ENCODE measurements at regions not wholly inside any gene's neighbourhood (a gene's known extent, or its start where the extent isn't known, plus 50 kb on each side); places are given as distances from the start of the nearest gene placed in this dataset.

DNA sequence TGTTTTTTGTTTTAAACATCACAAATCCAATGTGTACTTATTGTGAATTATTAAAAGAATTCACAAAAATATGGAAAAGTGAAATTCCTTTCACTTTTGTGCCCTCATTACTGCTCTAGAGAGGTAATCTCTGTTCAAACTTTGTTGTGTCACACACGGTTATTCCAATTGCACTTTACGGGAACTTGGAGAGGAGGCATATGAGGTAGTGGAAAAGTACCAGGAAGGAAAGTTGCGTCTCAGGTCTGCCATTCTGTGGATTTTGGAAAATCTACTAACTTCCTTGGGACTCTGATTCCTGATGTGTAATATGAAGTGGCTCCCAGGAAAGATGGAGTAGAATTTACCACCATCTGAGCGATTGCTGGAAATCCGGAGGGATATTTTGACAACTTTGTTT lies 90.9 kb upstream of the DCN start:
- no peaks in the 10 kb centered on the region for H3K4me1 Mint-ChIP-seq (ENCODE audit: low read depth, unreplicated experiment)
- DNase-seq, result no peak
- TF ChIP-seq, protein P1, sequence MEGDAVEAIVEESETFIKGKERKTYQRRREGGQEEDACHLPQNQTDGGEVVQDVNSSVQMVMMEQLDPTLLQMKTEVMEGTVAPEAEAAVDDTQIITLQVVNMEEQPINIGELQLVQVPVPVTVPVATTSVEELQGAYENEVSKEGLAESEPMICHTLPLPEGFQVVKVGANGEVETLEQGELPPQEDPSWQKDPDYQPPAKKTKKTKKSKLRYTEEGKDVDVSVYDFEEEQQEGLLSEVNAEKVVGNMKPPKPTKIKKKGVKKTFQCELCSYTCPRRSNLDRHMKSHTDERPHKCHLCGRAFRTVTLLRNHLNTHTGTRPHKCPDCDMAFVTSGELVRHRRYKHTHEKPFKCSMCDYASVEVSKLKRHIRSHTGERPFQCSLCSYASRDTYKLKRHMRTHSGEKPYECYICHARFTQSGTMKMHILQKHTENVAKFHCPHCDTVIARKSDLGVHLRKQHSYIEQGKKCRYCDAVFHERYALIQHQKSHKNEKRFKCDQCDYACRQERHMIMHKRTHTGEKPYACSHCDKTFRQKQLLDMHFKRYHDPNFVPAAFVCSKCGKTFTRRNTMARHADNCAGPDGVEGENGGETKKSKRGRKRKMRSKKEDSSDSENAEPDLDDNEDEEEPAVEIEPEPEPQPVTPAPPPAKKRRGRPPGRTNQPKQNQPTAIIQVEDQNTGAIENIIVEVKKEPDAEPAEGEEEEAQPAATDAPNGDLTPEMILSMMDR (IDR thresholded peaks at IDR 0.05; ENCODE audit: insufficient read depth in 1 of 2, low read depth in 1 of 2, low read length in 1 of 2, severe bottlenecking in 1 of 2, unreplicated experiment in 1 of 2), result no peak
- Histone ChIP-seq H3K9me3 (no peaks in the 10 kb centered on the region), H3K4me3 (ENCODE audit: low read depth, low read length) (no peak overlapping the region), H3K4me1 (no peaks in the 10 kb centered on the region), H3K36me3 (ENCODE audit: control insufficient read depth, insufficient read depth, low read length) (no peaks in the 10 kb centered on the region), H3K27me3 (replicated peaks; ENCODE audit: control insufficient read depth, insufficient read depth, low read length) (no peaks in the 10 kb centered on the region)
- no peaks in the 10 kb centered on the region for H3K36me3 Mint-ChIP-seq (ENCODE audit: insufficient read depth, unreplicated experiment)
- no peak overlapping the region for H3K4me3 Mint-ChIP-seq (ENCODE audit: unreplicated experiment)
- no TSS peak for BruUV-seq (replicated peaks)
- POLR2A ChIA-PET, result no interaction called here
- peaks cover 11% of the 10 kb centered on the region for H3K27me3 Mint-ChIP-seq (ENCODE audit: insufficient read depth, unreplicated experiment)
- no peak overlapping the region for H3K27ac Mint-ChIP-seq (ENCODE audit: unreplicated experiment)
- CTCF ChIA-PET, result no interaction called here
- no peaks in the 10 kb centered on the region for H3K9me3 Mint-ChIP-seq (ENCODE audit: unreplicated experiment)
- intact Hi-C loops (cut with micrococcal nuclease; ENCODE audit: unreplicated experiment), result no loop called here

DNA sequence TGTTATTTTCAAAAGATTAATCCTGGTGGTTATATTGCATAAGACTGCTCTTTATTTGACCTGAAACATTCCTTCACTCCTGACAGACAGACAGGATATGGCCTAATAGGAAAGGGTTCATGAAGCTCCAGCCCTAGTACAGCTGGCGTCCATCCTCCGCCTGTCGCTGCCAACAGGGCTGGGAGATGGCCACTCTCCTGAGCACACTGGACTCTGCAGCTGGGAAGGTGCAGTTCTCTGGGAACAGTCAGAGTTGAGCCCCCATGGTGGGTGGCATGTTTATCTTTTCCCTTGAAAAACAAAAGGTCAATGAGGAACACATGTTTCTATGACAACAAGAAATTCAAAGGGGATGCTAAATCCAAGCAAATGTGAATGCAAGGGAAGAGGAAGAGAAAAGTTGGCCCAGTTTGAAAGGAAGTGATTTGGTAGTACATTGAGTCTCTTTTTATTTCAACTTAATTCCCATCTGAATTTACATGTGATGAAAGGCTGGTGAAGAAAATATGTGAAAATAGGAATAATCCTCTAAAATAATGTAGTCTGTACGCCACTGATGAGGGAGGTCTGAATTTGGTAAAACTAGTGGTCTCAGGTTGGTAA lies 89.9 kb upstream of the DCN start:
- POLR2A ChIA-PET, result no interaction called here
- intact Hi-C loops (cut with micrococcal nuclease; ENCODE audit: unreplicated experiment), result no loop called here
- H3K4me1 ChIP-seq, result no peaks in the 10 kb centered on the region
- CTCF ChIA-PET, result no interaction called here
- peaks cover 6% of the 10 kb centered on the region for H3K27me3 Mint-ChIP-seq (ENCODE audit: insufficient read depth, unreplicated experiment)
- H3K4me3 Mint-ChIP-seq (ENCODE audit: unreplicated experiment), result no peak overlapping the region
- no peaks in the 10 kb centered on the region for H3K36me3 Mint-ChIP-seq (ENCODE audit: insufficient read depth, unreplicated experiment)
- H3K4me1 Mint-ChIP-seq (ENCODE audit: low read depth, unreplicated experiment), result no peaks in the 10 kb centered on the region
- H3K4me3 ChIP-seq (ENCODE audit: low read depth, low read length), result no peak overlapping the region
- H3K9me3 ChIP-seq, result no peaks in the 10 kb centered on the region
- no peaks in the 10 kb centered on the region for H3K36me3 ChIP-seq (ENCODE audit: control insufficient read depth, insufficient read depth, low read length)
- TF ChIP-seq, protein P1 (IDR thresholded peaks at IDR 0.05; ENCODE audit: insufficient read depth in 1 of 2, low read depth in 1 of 2, low read length in 1 of 2, severe bottlenecking in 1 of 2, unreplicated experiment in 1 of 2), result no peak
- H3K9me3 Mint-ChIP-seq (ENCODE audit: unreplicated experiment), result no peaks in the 10 kb centered on the region
- BruUV-seq (replicated peaks), result no TSS peak
- no peak for DNase-seq
- H3K27ac Mint-ChIP-seq (ENCODE audit: unreplicated experiment), result no peak overlapping the region
- H3K27me3 ChIP-seq (replicated peaks; ENCODE audit: control insufficient read depth, insufficient read depth, low read length), result no peaks in the 10 kb centered on the region

DNA sequence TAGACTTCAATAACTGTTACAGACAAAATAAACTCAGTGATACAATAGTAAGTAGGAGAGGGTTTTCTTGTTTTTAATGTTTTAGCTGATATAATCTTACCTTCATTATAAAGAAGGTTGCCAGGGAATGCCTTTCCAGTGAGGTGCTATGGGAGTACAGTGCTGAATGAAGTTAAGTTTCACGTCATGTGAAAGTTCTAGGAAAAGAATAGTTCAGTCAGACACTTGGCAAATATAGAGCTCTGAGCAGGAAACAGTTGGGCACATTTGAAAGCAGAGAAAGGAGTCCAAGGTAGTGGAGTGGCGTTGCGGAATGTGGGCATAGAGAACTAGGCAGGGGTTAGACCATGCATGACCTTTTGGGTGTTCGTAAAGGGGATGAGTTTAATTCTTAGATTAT lies 88.6 kb upstream of the DCN start:
- H3K36me3 ChIP-seq (ENCODE audit: control insufficient read depth, insufficient read depth, low read length), result no peaks in the 10 kb centered on the region
- no peak overlapping the region for H3K4me3 ChIP-seq (ENCODE audit: low read depth, low read length)
- H3K4me1 Mint-ChIP-seq (ENCODE audit: low read depth, unreplicated experiment), result no peaks in the 10 kb centered on the region
- no peak overlapping the region for H3K4me3 Mint-ChIP-seq (ENCODE audit: unreplicated experiment)
- no TSS peak for BruUV-seq (replicated peaks)
- intact Hi-C loops (cut with micrococcal nuclease; ENCODE audit: unreplicated experiment), result no loop called here
- POLR2A ChIA-PET, result no interaction called here
- CTCF ChIA-PET, result no interaction called here
- H3K9me3 Mint-ChIP-seq (ENCODE audit: unreplicated experiment), result no peaks in the 10 kb centered on the region
- H3K27me3 Mint-ChIP-seq (ENCODE audit: insufficient read depth, unreplicated experiment), result peaks cover 4% of the 10 kb centered on the region
- H3K9me3 ChIP-seq, result no peaks in the 10 kb centered on the region
- DNase-seq, result no peak
- H3K36me3 Mint-ChIP-seq (ENCODE audit: insufficient read depth, unreplicated experiment), result no peaks in the 10 kb centered on the region
- TF ChIP-seq, protein P1 (IDR thresholded peaks at IDR 0.05; ENCODE audit: insufficient read depth in 1 of 2, low read depth in 1 of 2, low read length in 1 of 2, severe bottlenecking in 1 of 2, unreplicated experiment in 1 of 2), result no peak
- H3K27me3 ChIP-seq (replicated peaks; ENCODE audit: control insufficient read depth, insufficient read depth, low read length), result no peaks in the 10 kb centered on the region
- H3K27ac Mint-ChIP-seq (ENCODE audit: unreplicated experiment), result no peak overlapping the region
- H3K4me1 ChIP-seq, result no peaks in the 10 kb centered on the region
